ENCODE measurements at regions not wholly inside any gene's neighbourhood (a gene's known extent, or its start where the extent isn't known, plus 50 kb on each side); places are given as distances from the start of the nearest gene placed in this dataset.

- TF ChIP-seq EZH2phosphoT487 (IDR thresholded peaks at IDR 0.05; ENCODE audit: borderline replicate concordance, low read length): no peak
- TF ChIP-seq, protein P1, sequence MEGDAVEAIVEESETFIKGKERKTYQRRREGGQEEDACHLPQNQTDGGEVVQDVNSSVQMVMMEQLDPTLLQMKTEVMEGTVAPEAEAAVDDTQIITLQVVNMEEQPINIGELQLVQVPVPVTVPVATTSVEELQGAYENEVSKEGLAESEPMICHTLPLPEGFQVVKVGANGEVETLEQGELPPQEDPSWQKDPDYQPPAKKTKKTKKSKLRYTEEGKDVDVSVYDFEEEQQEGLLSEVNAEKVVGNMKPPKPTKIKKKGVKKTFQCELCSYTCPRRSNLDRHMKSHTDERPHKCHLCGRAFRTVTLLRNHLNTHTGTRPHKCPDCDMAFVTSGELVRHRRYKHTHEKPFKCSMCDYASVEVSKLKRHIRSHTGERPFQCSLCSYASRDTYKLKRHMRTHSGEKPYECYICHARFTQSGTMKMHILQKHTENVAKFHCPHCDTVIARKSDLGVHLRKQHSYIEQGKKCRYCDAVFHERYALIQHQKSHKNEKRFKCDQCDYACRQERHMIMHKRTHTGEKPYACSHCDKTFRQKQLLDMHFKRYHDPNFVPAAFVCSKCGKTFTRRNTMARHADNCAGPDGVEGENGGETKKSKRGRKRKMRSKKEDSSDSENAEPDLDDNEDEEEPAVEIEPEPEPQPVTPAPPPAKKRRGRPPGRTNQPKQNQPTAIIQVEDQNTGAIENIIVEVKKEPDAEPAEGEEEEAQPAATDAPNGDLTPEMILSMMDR (IDR thresholded peaks at IDR 0.05; ENCODE audit: low read depth, low read length, poor library complexity, severe bottlenecking): no peak
- Histone ChIP-seq H3K27ac (ENCODE audit: low read depth, low read length) (no peak overlapping the region), H3K9me2 (replicated peaks; ENCODE audit: control insufficient read depth, low read length) (no peaks in the 10 kb centered on the region), H3K36me3 (ENCODE audit: control insufficient read depth, low read length) (no peaks in the 10 kb centered on the region), H3K4me2 (ENCODE audit: low read length) (no peak overlapping the region), H3K9me3 (ENCODE audit: control insufficient read depth, insufficient read depth, low read length) (no peaks in the 10 kb centered on the region), H3K79me2 (ENCODE audit: control insufficient read depth, low read length) (no peaks in the 10 kb centered on the region), H3F3A (ENCODE audit: control insufficient read depth, insufficient read depth) (no peaks in the 10 kb centered on the region), H3K4me3 (ENCODE audit: low read length) (no peak overlapping the region), H3K27me3 (ENCODE audit: control insufficient read depth, low read length) (no peaks in the 10 kb centered on the region), H4K20me1 (ENCODE audit: control insufficient read depth, insufficient read depth, low read depth, low read length) (no peaks in the 10 kb centered on the region), H3K4me1 (ENCODE audit: control insufficient read depth, low read length) (no peaks in the 10 kb centered on the region)
Observed at GRCh38 chr7:79652619-79653018, 199.2 kb upstream of the MAGI2 start.

- TF ChIP-seq, protein P1 (IDR thresholded peaks at IDR 0.05; ENCODE audit: low read depth, low read length, poor library complexity, severe bottlenecking): no peak
- no peak for TF ChIP-seq EZH2phosphoT487 (IDR thresholded peaks at IDR 0.05; ENCODE audit: borderline replicate concordance, low read length)
- no peaks in the 10 kb centered on the region for H3K79me2 ChIP-seq (ENCODE audit: control insufficient read depth, low read length)
- no peaks in the 10 kb centered on the region for H3K9me2 ChIP-seq (replicated peaks; ENCODE audit: control insufficient read depth, low read length)
- no peak overlapping the region for H3K4me2 ChIP-seq (ENCODE audit: low read length)
- H3F3A ChIP-seq (ENCODE audit: control insufficient read depth, insufficient read depth): no peaks in the 10 kb centered on the region
- no peak overlapping the region for H3K27ac ChIP-seq (ENCODE audit: low read depth, low read length)
- H3K4me1 ChIP-seq (ENCODE audit: control insufficient read depth, low read length): no peaks in the 10 kb centered on the region
- no peak overlapping the region for H3K4me3 ChIP-seq (ENCODE audit: low read length)
- no peaks in the 10 kb centered on the region for H3K27me3 ChIP-seq (ENCODE audit: control insufficient read depth, low read length)
- no peaks in the 10 kb centered on the region; the same call in 1 of the 2 replicates for H3K9me3 ChIP-seq (ENCODE audit: control insufficient read depth, insufficient read depth, low read length)
- no peaks in the 10 kb centered on the region for H4K20me1 ChIP-seq (ENCODE audit: control insufficient read depth, insufficient read depth, low read depth, low read length)
- no peaks in the 10 kb centered on the region for H3K36me3 ChIP-seq (ENCODE audit: control insufficient read depth, low read length)
Observed at GRCh38 chr7:79647711-79648110, 194.2 kb upstream of the MAGI2 start.

DNA sequence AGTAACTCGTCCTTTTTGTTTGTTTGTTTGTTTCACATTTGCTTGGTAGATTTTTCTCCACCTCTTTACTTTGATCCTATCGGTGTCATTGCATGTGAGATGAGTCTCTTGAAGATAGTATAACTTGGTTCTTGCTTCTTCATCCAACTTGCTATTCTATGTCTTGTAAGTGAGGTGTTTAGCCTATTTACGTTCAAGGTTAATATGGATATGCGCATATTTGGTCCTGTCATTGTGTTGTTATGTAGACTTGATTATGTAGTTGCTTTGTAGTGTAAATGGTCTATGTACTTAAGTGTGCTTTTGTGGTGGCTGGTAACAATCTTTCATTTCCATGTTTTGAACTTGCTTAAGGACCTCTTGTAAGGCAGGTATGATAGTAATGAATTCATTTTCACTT is 192.8 kb upstream of the MAGI2 start:
- Histone ChIP-seq H3K79me2 (ENCODE audit: control insufficient read depth, low read length) (no peaks in the 10 kb centered on the region), H3K27ac (ENCODE audit: low read depth, low read length) (no peak overlapping the region), H3K9me2 (replicated peaks; ENCODE audit: control insufficient read depth, low read length) (no peaks in the 10 kb centered on the region), H3K4me1 (ENCODE audit: control insufficient read depth, low read length) (no peaks in the 10 kb centered on the region), H4K20me1 (ENCODE audit: control insufficient read depth, insufficient read depth, low read depth, low read length) (no peaks in the 10 kb centered on the region), H3K36me3 (ENCODE audit: control insufficient read depth, low read length) (no peaks in the 10 kb centered on the region), H3K4me2 (ENCODE audit: low read length) (no peak overlapping the region), H3K9me3 (ENCODE audit: control insufficient read depth, insufficient read depth, low read length) (no peaks in the 10 kb centered on the region; the same call in 1 of the 2 replicates), H3F3A (ENCODE audit: control insufficient read depth, insufficient read depth) (no peaks in the 10 kb centered on the region), H3K27me3 (ENCODE audit: control insufficient read depth, low read length) (no peaks in the 10 kb centered on the region), H3K4me3 (ENCODE audit: low read length) (no peak overlapping the region)
- TF ChIP-seq, protein P1 (IDR thresholded peaks at IDR 0.05; ENCODE audit: low read depth, low read length, poor library complexity, severe bottlenecking): no peak
- TF ChIP-seq EZH2phosphoT487 (IDR thresholded peaks at IDR 0.05; ENCODE audit: borderline replicate concordance, low read length): no peak
